ENCODE measurements at regions not wholly inside any gene's neighbourhood (a gene's known extent, or its start where the extent isn't known, plus 50 kb on each side); places are given as distances from the start of the nearest gene placed in this dataset.

GRCh38 chr3:187618722-187619121 lies 51.5 kb downstream of the SST start:
- Histone ChIP-seq H3K27ac (replicated peaks) (no peak overlapping the region), H3K27me3 (ENCODE audit: insufficient read depth, poor library complexity, severe bottlenecking) (peaks cover 5% of the 10 kb centered on the region), H3K4me3 (replicated peaks; ENCODE audit: insufficient read depth, low read length) (no peak overlapping the region)
- TF ChIP-seq REST (IDR thresholded peaks at IDR 0.05; ENCODE audit: insufficient replicate concordance, low read depth) = no peak
- no peak for TF ChIP-seq SPI1 (IDR thresholded peaks at IDR 0.05; ENCODE audit: borderline replicate concordance, low read depth)
- TF ChIP-seq POLR2AphosphoS5 (IDR thresholded peaks at IDR 0.05; ENCODE audit: low read depth) = no peak
- no peak for TF ChIP-seq CTCF (IDR thresholded peaks at IDR 0.05; ENCODE audit: insufficient read depth, low read length)
- TF ChIP-seq GABPA (IDR thresholded peaks at IDR 0.05; ENCODE audit: low read depth) = no peak
- no peak for DNase-seq (ENCODE audit: low read depth in 1 of 2, low spot score in 1 of 2)

GRCh38 chr3:187617213-187617612 lies 53.0 kb downstream of the SST start:
- TF ChIP-seq POLR2AphosphoS5 (IDR thresholded peaks at IDR 0.05; ENCODE audit: low read depth) = no peak
- no peak for TF ChIP-seq CTCF (IDR thresholded peaks at IDR 0.05; ENCODE audit: insufficient read depth, low read length)
- TF ChIP-seq SPI1 (IDR thresholded peaks at IDR 0.05; ENCODE audit: borderline replicate concordance, low read depth) = no peak
- no peak for TF ChIP-seq REST (IDR thresholded peaks at IDR 0.05; ENCODE audit: insufficient replicate concordance, low read depth)
- TF ChIP-seq GABPA (IDR thresholded peaks at IDR 0.05; ENCODE audit: low read depth) = no peak
- Histone ChIP-seq H3K4me3 (replicated peaks; ENCODE audit: insufficient read depth, low read length) (no peak overlapping the region), H3K27ac (replicated peaks) (no peak overlapping the region), H3K27me3 (ENCODE audit: insufficient read depth, poor library complexity, severe bottlenecking) (peaks cover 4% of the 10 kb centered on the region)
- DNase-seq (ENCODE audit: low read depth in 1 of 2, low spot score in 1 of 2) = no peak

- H3K4me3 ChIP-seq (replicated peaks; ENCODE audit: insufficient read depth, low read length) = no peak overlapping the region
- H3K27me3 ChIP-seq (ENCODE audit: insufficient read depth, poor library complexity, severe bottlenecking) = no peaks in the 10 kb centered on the region
- TF ChIP-seq POLR2AphosphoS5 (IDR thresholded peaks at IDR 0.05; ENCODE audit: low read depth) (no peak), GABPA (IDR thresholded peaks at IDR 0.05; ENCODE audit: low read depth) (no peak), SPI1 (IDR thresholded peaks at IDR 0.05; ENCODE audit: borderline replicate concordance, low read depth) (no peak), REST (IDR thresholded peaks at IDR 0.05; ENCODE audit: insufficient replicate concordance, low read depth) (no peak), CTCF (IDR thresholded peaks at IDR 0.05; ENCODE audit: insufficient read depth, low read length) (peak; percentile 80)
- peak in 1 of 2 experiments; percentile 57 for DNase-seq (ENCODE audit: low read depth in 1 of 2, low spot score in 1 of 2)
- no peak overlapping the region for H3K27ac ChIP-seq (replicated peaks)
These were observed 53.8 kb downstream of the SST start for GRCh38 chr3:187616307-187616972.

Measured in HL-60 (cell line).